ENCODE measurements at regions not wholly inside any gene's neighbourhood (a gene's known extent, or its start where the extent isn't known, plus 50 kb on each side); places are given as distances from the start of the nearest gene placed in this dataset.

- ATAC-seq: no peak
- DNase-seq: no peak
- intact Hi-C loops (cut with DNase I; ENCODE audit: low total_unique reads): no loop called here
Measured at GRCh38 chr3:117518364-117518763, 808.8 kb downstream of the TUSC7 start.

GRCh38 chr3:117519776-117520175 lies 810.2 kb downstream of the TUSC7 start:
- intact Hi-C loops (cut with DNase I; ENCODE audit: low total_unique reads): no loop called here
- TF ChIP-seq CTCF (IDR thresholded peaks at IDR 0.05 in 4 of 5, conservative IDR thresholded peaks at IDR 0.05 in 1 of 5): no peak
- no peak for TF ChIP-seq POLR2A (IDR thresholded peaks at IDR 0.05)
- H3K4me1 ChIP-seq: no peaks in the 10 kb centered on the region
- H3K27ac ChIP-seq: no peak overlapping the region
- no peaks in the 10 kb centered on the region for H3K9me3 ChIP-seq
- no peaks in the 10 kb centered on the region for H3K27me3 ChIP-seq
- H3K36me3 ChIP-seq: no peaks in the 10 kb centered on the region
- H3K4me3 ChIP-seq: no peak overlapping the region
- no peak for DNase-seq
- no peak for ATAC-seq
- in situ Hi-C loops (cut with MboI; ENCODE audit: low sequenced_read_pairs in 4 of 4): no loop called here

More at GRCh38 chr3:117518364-117518763, 808.8 kb downstream of the TUSC7 start:
- Histone ChIP-seq H3K27me3 (no peaks in the 10 kb centered on the region), H3K4me3 (no peak overlapping the region), H3K4me1 (no peaks in the 10 kb centered on the region), H3K36me3 (no peaks in the 10 kb centered on the region), H3K27ac (no peak overlapping the region), H3K9me3 (no peaks in the 10 kb centered on the region)
- in situ Hi-C loops (cut with MboI; ENCODE audit: low sequenced_read_pairs in 4 of 4): no loop called here
- TF ChIP-seq CTCF (IDR thresholded peaks at IDR 0.05 in 4 of 5, conservative IDR thresholded peaks at IDR 0.05 in 1 of 5) (no peak), POLR2A (IDR thresholded peaks at IDR 0.05) (no peak)

GRCh38 chr3:117520582-117520981 lies 811.0 kb downstream of the TUSC7 start:
- in situ Hi-C loops (cut with MboI; ENCODE audit: low sequenced_read_pairs in 4 of 4) (no loop called here), intact Hi-C loops (cut with DNase I; ENCODE audit: low total_unique reads) (no loop called here)
- no peak for ATAC-seq
- H3K9me3 ChIP-seq: no peaks in the 10 kb centered on the region
- H3K4me3 ChIP-seq: no peak overlapping the region
- DNase-seq: no peak
- H3K27ac ChIP-seq: no peak overlapping the region
- H3K4me1 ChIP-seq: no peaks in the 10 kb centered on the region
- H3K36me3 ChIP-seq: no peaks in the 10 kb centered on the region
- no peaks in the 10 kb centered on the region for H3K27me3 ChIP-seq
- TF ChIP-seq POLR2A (IDR thresholded peaks at IDR 0.05) (no peak), CTCF (IDR thresholded peaks at IDR 0.05 in 4 of 5, conservative IDR thresholded peaks at IDR 0.05 in 1 of 5) (no peak)

GRCh38 chr3:117523418-117523817 lies 813.8 kb downstream of the TUSC7 start:
- DNase-seq: no peak
- no peak for ATAC-seq
- in situ Hi-C loops (cut with MboI; ENCODE audit: low sequenced_read_pairs in 4 of 4): no loop called here
- Histone ChIP-seq H3K9me3 (no peaks in the 10 kb centered on the region), H3K4me3 (no peak overlapping the region), H3K36me3 (no peaks in the 10 kb centered on the region), H3K27me3 (no peaks in the 10 kb centered on the region), H3K4me1 (no peaks in the 10 kb centered on the region), H3K27ac (no peak overlapping the region)
- no peak for TF ChIP-seq POLR2A (IDR thresholded peaks at IDR 0.05)
- TF ChIP-seq CTCF (IDR thresholded peaks at IDR 0.05 in 4 of 5, conservative IDR thresholded peaks at IDR 0.05 in 1 of 5): no peak
- intact Hi-C loops (cut with DNase I; ENCODE audit: low total_unique reads): no loop called here

GRCh38 chr3:117524890-117525289 lies 815.3 kb downstream of the TUSC7 start:
- intact Hi-C loops (cut with DNase I; ENCODE audit: low total_unique reads) (no loop called here), in situ Hi-C loops (cut with MboI; ENCODE audit: low sequenced_read_pairs in 4 of 4) (no loop called here)
- Histone ChIP-seq H3K27me3 (no peaks in the 10 kb centered on the region), H3K4me3 (no peak overlapping the region), H3K4me1 (no peaks in the 10 kb centered on the region), H3K36me3 (no peaks in the 10 kb centered on the region), H3K27ac (no peak overlapping the region), H3K9me3 (no peaks in the 10 kb centered on the region)
- no peak for DNase-seq
- TF ChIP-seq CTCF (IDR thresholded peaks at IDR 0.05 in 4 of 5, conservative IDR thresholded peaks at IDR 0.05 in 1 of 5) (no peak), POLR2A (IDR thresholded peaks at IDR 0.05) (no peak)
- no peak for ATAC-seq

Data from gastrocnemius medialis (tissue), 4 donors.